GM19238 (cell line): ENCODE measurements at regions not wholly inside any gene's neighbourhood (a gene's known extent, or its start where the extent isn't known, plus 50 kb on each side); places are given as distances from the start of the nearest gene placed in this dataset.

Source experiments
- DNase-seq: peaks from one replicate; pipeline ENCODE4 v3.0.0; 2011; ENCODE audit warnings: low spot score; ENCODE audit not compliant: insufficient read length

GRCh38 chr14:55936691-55937090, 181.5 kb upstream of the PELI2 start:
- DNase-seq, result no peak

- no peak for DNase-seq
These were observed 179.9 kb upstream of the PELI2 start for GRCh38 chr14:55938249-55938791.

- DNase-seq, result no peak
These were observed 176.0 kb upstream of the PELI2 start for GRCh38 chr14:55942076-55942654.

- DNase-seq, result no peak
These were observed 175.4 kb upstream of the PELI2 start for GRCh38 chr14:55942826-55943225.

- DNase-seq, result no peak
These were observed 173.5 kb upstream of the PELI2 start for GRCh38 chr14:55944757-55945156.

- no peak for DNase-seq
These were observed 172.0 kb upstream of the PELI2 start for GRCh38 chr14:55946231-55946630.

- no peak for DNase-seq
These were observed 169.8 kb upstream of the PELI2 start for GRCh38 chr14:55948399-55948798.

GRCh38 chr14:55949708-55950107, 168.5 kb upstream of the PELI2 start:
- no peak for DNase-seq

- DNase-seq, result no peak
These were observed 168.1 kb upstream of the PELI2 start for GRCh38 chr14:55950135-55950534.

GRCh38 chr14:55951341-55952206, 166.6 kb upstream of the PELI2 start:
- DNase-seq, result no peak

GRCh38 chr14:55954108-55954507, 164.1 kb upstream of the PELI2 start:
- no peak for DNase-seq

GRCh38 chr14:55955175-55955574, 163.0 kb upstream of the PELI2 start:
- no peak for DNase-seq

- DNase-seq, result no peak
These were observed 160.3 kb upstream of the PELI2 start for GRCh38 chr14:55957950-55958349.

GRCh38 chr14:55963295-55963694, 154.9 kb upstream of the PELI2 start:
- DNase-seq, result no peak

GRCh38 chr14:55964091-55964490, 154.1 kb upstream of the PELI2 start:
- no peak for DNase-seq

GRCh38 chr14:55964821-55965220, 153.4 kb upstream of the PELI2 start:
- no peak for DNase-seq

- no peak for DNase-seq
These were observed 152.4 kb upstream of the PELI2 start for GRCh38 chr14:55965851-55966250.

GRCh38 chr14:55968741-55969140, 149.5 kb upstream of the PELI2 start:
- DNase-seq, result no peak

- no peak for DNase-seq
These were observed 144.9 kb upstream of the PELI2 start for GRCh38 chr14:55973285-55973800.

GRCh38 chr14:55973911-55974630, 144.1 kb upstream of the PELI2 start:
- DNase-seq, result no peak

- no peak for DNase-seq
These were observed 142.8 kb upstream of the PELI2 start for GRCh38 chr14:55975281-55975910.
